22Rv1 (cell line): ENCODE measurements at regions not wholly inside any gene's neighbourhood (a gene's known extent, or its start where the extent isn't known, plus 50 kb on each side); places are given as distances from the start of the nearest gene placed in this dataset.

Experiments used
- H3K27ac ChIP-seq: fragments of 450-650 bp; 2 replicates; pipeline ENCODE4 v1.5.1; 2017
- ZFX ChIP-seq: fragments of 450-650 bp; IDR thresholded peaks from 2 replicates; pipeline ENCODE4 v1.6.1; 2017; ENCODE audit warnings: antibody characterized with exemption, borderline replicate concordance
- TF ChIP-seq, protein P1 (sequence below): fragments of 450-650 bp; IDR thresholded peaks from 2 replicates; pipeline ENCODE4 v1.5.1; 2017; ENCODE audit warnings: mild to moderate bottlenecking

DNA sequence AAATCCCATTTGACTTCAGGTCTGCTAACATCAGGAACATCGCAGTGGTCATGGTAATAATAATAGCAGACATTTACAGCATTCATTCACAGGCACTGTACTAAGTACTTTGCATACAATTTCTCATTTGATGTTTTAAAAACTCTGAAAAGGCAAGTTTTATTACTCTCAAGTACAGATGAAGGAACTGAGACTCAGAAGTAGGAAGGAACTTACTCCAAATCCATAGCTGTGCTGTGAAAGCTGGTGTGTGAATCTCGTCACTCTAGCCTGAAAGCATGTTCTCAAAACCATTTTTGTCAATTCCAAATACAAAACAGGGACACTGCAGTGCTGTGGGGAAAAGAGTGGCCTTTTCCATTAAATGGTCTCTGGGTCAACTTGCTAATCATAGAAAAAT, 179.9 kb downstream of the FAM43A start:
- TF ChIP-seq, protein P1, sequence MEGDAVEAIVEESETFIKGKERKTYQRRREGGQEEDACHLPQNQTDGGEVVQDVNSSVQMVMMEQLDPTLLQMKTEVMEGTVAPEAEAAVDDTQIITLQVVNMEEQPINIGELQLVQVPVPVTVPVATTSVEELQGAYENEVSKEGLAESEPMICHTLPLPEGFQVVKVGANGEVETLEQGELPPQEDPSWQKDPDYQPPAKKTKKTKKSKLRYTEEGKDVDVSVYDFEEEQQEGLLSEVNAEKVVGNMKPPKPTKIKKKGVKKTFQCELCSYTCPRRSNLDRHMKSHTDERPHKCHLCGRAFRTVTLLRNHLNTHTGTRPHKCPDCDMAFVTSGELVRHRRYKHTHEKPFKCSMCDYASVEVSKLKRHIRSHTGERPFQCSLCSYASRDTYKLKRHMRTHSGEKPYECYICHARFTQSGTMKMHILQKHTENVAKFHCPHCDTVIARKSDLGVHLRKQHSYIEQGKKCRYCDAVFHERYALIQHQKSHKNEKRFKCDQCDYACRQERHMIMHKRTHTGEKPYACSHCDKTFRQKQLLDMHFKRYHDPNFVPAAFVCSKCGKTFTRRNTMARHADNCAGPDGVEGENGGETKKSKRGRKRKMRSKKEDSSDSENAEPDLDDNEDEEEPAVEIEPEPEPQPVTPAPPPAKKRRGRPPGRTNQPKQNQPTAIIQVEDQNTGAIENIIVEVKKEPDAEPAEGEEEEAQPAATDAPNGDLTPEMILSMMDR, result no peak

DNA sequence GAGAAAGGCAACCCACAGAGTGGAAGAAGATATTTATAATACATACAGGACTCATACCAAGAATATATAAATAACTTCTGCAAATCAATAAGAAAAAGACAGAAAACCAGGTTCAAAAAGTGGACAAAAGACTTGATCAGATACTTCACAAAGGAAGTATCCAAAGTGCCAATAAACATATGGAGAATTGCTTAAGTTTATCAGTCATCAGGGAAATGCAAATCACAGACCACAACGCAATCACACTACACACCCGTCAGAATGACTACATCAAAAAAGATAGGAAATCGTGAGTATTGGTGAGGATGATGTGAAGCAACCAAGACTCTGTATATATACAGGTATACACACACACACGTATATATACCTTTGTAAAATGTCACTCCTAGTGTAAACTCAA, 180.6 kb downstream of the FAM43A start:
- TF ChIP-seq, protein P1, result no peak
- TF ChIP-seq ZFX, result no peak
- H3K27ac ChIP-seq, result no peak overlapping the region

More for the DNA sequence above, 179.9 kb downstream of the FAM43A start:
- H3K27ac ChIP-seq, result no peak overlapping the region

DNA sequence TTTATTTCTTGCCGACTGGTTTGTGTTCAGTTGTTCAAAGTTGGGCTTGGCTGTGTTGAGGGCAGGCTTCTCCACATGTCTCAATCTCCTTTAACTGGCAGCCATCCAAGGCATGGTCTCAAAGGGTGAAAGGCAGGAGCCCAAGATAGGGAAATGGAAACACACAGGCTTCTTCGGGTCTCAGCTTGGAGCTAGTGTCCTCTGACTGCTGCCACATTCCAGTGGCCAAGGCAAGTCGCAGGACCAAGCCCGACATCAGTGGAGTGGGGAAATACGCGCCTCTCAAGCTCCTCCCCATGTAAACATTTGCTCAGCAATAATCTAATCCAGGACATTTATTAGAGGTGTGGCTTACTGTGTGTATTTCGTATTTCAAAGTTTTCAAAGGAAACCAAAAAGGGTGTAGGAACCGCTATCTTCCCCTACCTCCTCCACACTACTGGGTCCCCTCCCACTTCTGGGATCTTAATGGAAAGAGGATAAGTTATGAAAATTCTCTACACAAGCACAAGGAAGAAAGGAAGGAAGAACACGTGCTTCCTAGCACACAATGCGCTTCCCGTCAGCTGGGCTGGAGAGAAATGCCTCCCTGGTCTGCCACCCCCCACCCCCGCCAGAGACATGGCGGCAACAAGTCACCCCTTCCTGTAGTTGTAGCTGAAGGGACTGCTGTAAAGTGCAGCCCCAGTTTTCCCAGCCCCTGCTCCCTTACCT, 181.7 kb downstream of the FAM43A start:
- no peak for TF ChIP-seq ZFX
- TF ChIP-seq, protein P1, result no peak
- H3K27ac ChIP-seq, result peak overlapping the region; percentile 30; the same call in 1 of the 2 replicates

DNA sequence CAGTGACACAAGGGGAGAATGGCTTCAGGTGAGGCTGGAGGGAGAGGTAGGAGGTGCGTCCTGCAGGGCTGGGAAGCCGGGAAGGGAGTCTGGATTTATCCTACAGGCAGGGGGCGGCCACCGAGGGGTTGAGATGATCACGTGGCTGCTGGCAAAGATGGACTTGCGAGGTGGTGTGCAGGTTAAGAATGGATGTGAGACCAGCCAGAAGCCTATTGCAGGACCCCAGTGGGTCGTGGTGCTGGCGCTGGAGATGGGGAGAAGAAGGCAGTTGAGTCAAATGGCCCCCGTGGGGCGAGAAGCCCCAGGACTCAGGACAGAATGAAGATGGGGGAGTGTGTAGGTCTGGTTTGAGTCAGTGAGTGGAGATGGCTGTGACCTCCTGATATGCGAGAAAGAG, 183.1 kb downstream of the FAM43A start:
- no peak overlapping the region for H3K27ac ChIP-seq
- TF ChIP-seq, protein P1, result no peak
- TF ChIP-seq ZFX, result no peak

DNA sequence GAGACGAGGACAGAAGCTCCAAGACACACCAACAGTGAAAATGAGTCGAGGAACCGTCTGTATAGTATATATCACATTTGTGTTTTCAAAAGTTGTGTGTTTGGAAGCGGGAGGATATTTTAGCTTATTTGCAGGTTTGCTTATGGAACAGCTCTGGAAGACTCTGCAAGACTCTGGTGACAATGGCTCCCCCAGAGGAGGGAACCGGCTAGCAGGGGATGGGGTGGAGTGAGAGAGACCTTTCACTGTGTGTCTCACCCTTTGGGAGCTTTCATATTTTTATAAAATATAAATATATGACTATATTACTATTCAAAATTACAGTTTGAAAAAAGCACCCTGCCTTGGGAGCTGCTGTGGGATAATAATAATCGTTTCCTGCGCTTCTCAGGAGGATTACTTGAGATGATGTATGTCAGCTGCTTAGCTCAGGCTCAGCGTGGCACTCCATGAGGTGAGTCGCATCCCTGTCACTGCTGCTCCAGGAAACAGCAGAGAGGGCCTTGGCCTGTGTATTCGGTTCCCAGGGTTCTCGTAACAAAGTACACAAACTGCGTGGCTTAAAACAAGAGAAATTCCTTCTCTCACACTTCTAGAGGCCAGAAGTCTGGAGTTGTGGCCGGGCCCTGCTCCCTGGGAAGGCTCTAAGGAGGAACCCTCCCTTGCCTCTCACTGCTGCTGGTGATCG, 183.9 kb downstream of the FAM43A start:
- no peak overlapping the region for H3K27ac ChIP-seq
- TF ChIP-seq, protein P1, result no peak
- TF ChIP-seq ZFX, result no peak

DNA sequence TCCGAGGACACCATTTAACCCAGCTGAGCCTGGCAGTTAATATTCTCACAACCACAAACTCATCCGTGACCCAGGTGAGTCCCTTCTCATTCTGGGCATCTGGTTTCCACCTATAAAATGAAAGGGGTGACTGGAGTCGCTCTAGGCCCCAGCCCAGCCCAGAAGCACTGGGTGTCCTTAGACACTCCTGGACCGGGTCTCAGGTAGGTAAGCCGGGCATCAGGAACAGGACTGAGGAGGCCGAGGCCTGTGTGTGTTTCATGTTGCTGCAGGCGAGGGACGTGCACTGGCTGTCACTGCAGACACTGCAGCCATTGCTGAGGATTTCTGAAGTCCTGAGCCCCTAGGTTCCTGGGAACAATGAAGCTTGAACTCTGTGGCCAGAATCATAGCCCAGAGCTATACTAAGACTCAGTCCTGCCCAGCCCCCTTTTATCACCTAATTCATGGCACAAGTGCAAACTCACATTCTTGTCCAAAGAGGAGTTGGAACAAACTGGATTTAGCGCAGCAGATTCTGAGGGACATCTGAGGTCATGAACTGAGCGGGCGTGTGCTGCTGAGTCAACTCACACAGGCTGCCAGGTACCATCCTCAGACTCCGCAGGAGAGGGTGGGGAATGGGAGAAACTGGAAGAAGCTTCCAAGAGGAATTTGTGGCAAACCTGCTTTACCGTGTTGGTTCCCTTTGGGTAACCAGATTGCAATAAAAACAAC, 184.9 kb downstream of the FAM43A start:
- TF ChIP-seq, protein P1, result no peak
- TF ChIP-seq ZFX, result no peak
- peak overlapping the region; percentile 78 for H3K27ac ChIP-seq
